ENCODE measurements at regions not wholly inside any gene's neighbourhood (a gene's known extent, or its start where the extent isn't known, plus 50 kb on each side); places are given as distances from the start of the nearest gene placed in this dataset.

DNA sequence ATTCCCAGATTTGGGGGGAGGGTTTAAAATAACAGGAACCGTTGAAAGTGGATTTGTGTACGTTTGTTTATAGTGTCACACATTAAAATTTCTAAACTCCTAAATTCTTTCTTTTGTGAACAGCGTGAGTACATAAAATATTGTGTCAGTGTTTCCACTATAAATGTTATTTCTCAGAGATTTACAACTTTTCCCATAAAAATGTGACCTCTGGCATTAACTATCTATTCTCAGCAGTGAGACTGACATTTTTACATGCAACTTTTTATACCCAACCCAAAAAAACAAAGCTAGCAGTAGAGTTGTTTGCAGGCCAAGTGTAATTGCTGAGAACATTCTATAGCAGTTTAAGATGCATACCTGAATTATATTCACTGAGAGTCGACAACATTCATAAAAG lies 757.0 kb upstream of the ADAMTS16 start:
- H3K27ac ChIP-seq (ENCODE audit: poor library complexity, severe bottlenecking), result no peak overlapping the region
- ATAC-seq (ENCODE audit: low read depth) (no peak), DNase-seq (ENCODE audit: low spot score) (no peak)
- TF ChIP-seq, protein P1, sequence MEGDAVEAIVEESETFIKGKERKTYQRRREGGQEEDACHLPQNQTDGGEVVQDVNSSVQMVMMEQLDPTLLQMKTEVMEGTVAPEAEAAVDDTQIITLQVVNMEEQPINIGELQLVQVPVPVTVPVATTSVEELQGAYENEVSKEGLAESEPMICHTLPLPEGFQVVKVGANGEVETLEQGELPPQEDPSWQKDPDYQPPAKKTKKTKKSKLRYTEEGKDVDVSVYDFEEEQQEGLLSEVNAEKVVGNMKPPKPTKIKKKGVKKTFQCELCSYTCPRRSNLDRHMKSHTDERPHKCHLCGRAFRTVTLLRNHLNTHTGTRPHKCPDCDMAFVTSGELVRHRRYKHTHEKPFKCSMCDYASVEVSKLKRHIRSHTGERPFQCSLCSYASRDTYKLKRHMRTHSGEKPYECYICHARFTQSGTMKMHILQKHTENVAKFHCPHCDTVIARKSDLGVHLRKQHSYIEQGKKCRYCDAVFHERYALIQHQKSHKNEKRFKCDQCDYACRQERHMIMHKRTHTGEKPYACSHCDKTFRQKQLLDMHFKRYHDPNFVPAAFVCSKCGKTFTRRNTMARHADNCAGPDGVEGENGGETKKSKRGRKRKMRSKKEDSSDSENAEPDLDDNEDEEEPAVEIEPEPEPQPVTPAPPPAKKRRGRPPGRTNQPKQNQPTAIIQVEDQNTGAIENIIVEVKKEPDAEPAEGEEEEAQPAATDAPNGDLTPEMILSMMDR (IDR thresholded peaks at IDR 0.05; ENCODE audit: poor library complexity, severe bottlenecking), result no peak
- no peaks in the 10 kb centered on the region for H3K27me3 ChIP-seq (ENCODE audit: insufficient read depth, poor library complexity, severe bottlenecking)
- peaks cover 14% of the 10 kb centered on the region for H3K4me1 ChIP-seq (ENCODE audit: insufficient read depth, poor library complexity, severe bottlenecking)
- no peak overlapping the region for H3K4me3 ChIP-seq (ENCODE audit: severe bottlenecking)
- H3K9me3 ChIP-seq (ENCODE audit: severe bottlenecking), result peaks cover 3% of the 10 kb centered on the region
- H3K36me3 ChIP-seq (ENCODE audit: low read depth), result no peaks in the 10 kb centered on the region

DNA sequence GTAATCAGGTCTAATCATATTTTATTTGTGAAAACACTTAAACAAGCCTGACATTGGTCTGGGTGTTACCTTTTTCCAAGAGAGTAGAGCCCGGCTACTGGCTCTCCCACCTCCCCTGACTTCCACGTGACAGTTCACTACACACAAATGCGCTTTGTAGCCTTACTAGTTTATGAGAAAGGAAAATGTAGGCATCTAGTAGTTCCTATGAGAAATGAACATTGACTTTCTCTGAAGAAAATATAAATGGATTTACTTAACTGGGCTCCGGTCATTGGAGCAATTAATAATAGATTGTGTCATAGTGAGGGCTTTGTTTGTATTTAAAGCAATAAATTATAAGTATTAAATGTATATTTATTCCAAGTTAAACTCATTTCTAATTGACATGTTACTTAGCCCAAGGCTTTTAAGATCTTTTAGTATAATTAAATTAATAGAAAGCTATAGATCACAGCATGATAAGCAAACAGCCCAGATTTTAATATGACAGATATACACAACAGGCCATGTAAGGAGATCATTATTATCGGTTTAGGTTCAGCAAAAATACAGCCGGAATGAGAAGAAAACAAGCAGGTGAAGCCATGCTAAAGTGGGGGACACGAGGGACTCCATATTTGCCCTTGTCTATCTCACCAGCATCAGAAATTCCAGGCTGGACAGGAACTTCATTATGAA lies 756.5 kb upstream of the ADAMTS16 start:
- TF ChIP-seq, protein P1 (IDR thresholded peaks at IDR 0.05; ENCODE audit: poor library complexity, severe bottlenecking), result no peak

DNA sequence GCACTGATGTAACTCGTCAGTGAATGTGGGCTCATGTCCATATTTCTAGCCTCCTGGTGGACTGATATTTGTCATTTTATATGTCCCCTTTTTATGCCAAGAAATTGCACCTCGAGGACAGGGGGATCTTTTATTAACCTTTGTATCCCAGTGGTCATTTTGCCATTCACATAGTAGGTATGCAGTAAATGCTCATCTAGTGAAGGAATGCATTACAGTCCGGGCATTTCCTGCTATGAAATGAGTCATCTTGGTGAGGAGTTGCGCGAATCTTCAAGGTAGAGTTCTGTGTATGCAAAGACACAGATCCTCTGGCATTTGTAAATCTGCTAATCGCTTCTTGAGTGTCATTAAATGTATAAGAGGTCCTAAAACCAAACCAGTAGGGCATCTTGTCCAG lies 755.5 kb upstream of the ADAMTS16 start:
- peak overlapping the region; percentile 73 for H3K27ac ChIP-seq (ENCODE audit: poor library complexity, severe bottlenecking)
- TF ChIP-seq, protein P1 (IDR thresholded peaks at IDR 0.05; ENCODE audit: poor library complexity, severe bottlenecking), result no peak
- H3K4me3 ChIP-seq (ENCODE audit: severe bottlenecking), result no peak overlapping the region
- H3K36me3 ChIP-seq (ENCODE audit: low read depth), result no peaks in the 10 kb centered on the region
- no peaks in the 10 kb centered on the region for H3K9me3 ChIP-seq (ENCODE audit: severe bottlenecking)
- peaks cover 16% of the 10 kb centered on the region for H3K4me1 ChIP-seq (ENCODE audit: insufficient read depth, poor library complexity, severe bottlenecking)
- DNase-seq (ENCODE audit: low spot score) (no peak), ATAC-seq (ENCODE audit: low read depth) (peak; percentile 11; the same call in 1 of the 3 replicates)
- H3K27me3 ChIP-seq (ENCODE audit: insufficient read depth, poor library complexity, severe bottlenecking), result no peaks in the 10 kb centered on the region

More for the DNA sequence above, 756.5 kb upstream of the ADAMTS16 start:
- H3K27ac ChIP-seq (ENCODE audit: poor library complexity, severe bottlenecking), result no peak overlapping the region
- DNase-seq (ENCODE audit: low spot score), result no peak
- ATAC-seq (ENCODE audit: low read depth), result no peak
- no peaks in the 10 kb centered on the region for H3K36me3 ChIP-seq (ENCODE audit: low read depth)
- H3K4me1 ChIP-seq (ENCODE audit: insufficient read depth, poor library complexity, severe bottlenecking), result peaks cover 16% of the 10 kb centered on the region
- peaks cover 3% of the 10 kb centered on the region for H3K9me3 ChIP-seq (ENCODE audit: severe bottlenecking)
- no peak overlapping the region for H3K4me3 ChIP-seq (ENCODE audit: severe bottlenecking)
- no peaks in the 10 kb centered on the region for H3K27me3 ChIP-seq (ENCODE audit: insufficient read depth, poor library complexity, severe bottlenecking)

DNA sequence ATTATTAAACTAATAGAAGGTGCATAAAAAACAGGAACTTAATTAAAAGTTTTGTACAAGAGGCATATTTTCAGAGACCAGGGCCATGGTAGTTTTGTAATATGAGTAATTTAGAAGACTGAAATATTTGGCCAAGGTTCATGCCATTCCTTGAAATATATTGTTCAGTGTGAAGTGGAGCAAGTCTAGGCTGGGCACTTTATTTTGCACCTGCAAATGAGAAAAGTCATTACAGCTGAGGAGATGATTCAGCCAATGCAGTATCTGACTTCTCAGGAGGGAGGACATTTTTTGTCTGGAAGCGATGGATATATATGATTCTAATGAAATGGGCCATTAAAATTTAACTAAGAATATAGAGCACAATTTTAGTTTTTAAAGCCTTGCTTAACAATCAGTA lies 754.0 kb upstream of the ADAMTS16 start:
- Histone ChIP-seq H3K27ac (ENCODE audit: poor library complexity, severe bottlenecking) (peak overlapping the region; percentile 73), H3K36me3 (ENCODE audit: low read depth) (no peaks in the 10 kb centered on the region), H3K4me1 (ENCODE audit: insufficient read depth, poor library complexity, severe bottlenecking) (peaks cover 16% of the 10 kb centered on the region), H3K9me3 (ENCODE audit: severe bottlenecking) (no peaks in the 10 kb centered on the region), H3K4me3 (ENCODE audit: severe bottlenecking) (no peak overlapping the region), H3K27me3 (ENCODE audit: insufficient read depth, poor library complexity, severe bottlenecking) (no peaks in the 10 kb centered on the region)
- TF ChIP-seq, protein P1 (IDR thresholded peaks at IDR 0.05; ENCODE audit: poor library complexity, severe bottlenecking), result no peak
- ATAC-seq (ENCODE audit: low read depth) (peak; percentile 56), DNase-seq (ENCODE audit: low spot score) (no peak)

DNA sequence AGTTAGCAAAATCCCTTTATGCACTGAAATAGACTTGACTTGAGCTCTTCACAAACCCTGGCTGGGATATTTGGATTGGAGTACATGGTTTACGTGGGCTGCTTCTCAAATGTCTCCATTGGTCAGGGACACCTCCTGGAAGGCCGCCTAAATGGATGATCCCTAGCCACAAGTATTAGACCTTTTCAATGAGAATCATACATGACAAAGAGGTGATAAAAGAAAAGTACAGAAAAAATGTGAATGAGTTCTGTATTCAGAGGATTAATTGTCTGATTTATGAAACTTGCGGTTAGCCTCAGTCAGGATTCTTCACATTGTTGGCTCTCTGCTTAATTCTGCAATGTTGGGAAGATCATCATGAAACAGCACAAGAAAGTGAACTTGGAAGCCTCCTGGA lies 752.8 kb upstream of the ADAMTS16 start:
- no peak for DNase-seq (ENCODE audit: low spot score)
- Histone ChIP-seq H3K4me3 (ENCODE audit: severe bottlenecking) (no peak overlapping the region), H3K4me1 (ENCODE audit: insufficient read depth, poor library complexity, severe bottlenecking) (peaks cover 16% of the 10 kb centered on the region), H3K27ac (ENCODE audit: poor library complexity, severe bottlenecking) (peak overlapping the region; percentile 73), H3K36me3 (ENCODE audit: low read depth) (no peaks in the 10 kb centered on the region), H3K9me3 (ENCODE audit: severe bottlenecking) (peaks cover 6% of the 10 kb centered on the region), H3K27me3 (ENCODE audit: insufficient read depth, poor library complexity, severe bottlenecking) (no peaks in the 10 kb centered on the region)
- TF ChIP-seq, protein P1 (IDR thresholded peaks at IDR 0.05; ENCODE audit: poor library complexity, severe bottlenecking), result no peak
- peak; percentile 94 for ATAC-seq (ENCODE audit: low read depth)
